H1 (cell line): ENCODE measurements at regions not wholly inside any gene's neighbourhood (a gene's known extent, or its start where the extent isn't known, plus 50 kb on each side); places are given as distances from the start of the nearest gene placed in this dataset.

Source experiments
- CTCF ChIA-PET: fragments of 300-600 bp; sonication (Branson Sonifier 250); formaldehyde crosslinking; loops from one replicate; lab custom pipeline; 2021; ENCODE audit not compliant: partially characterized antibody; lab: Charles Lee
- POLR2A ChIA-PET: fragments of 300-600 bp; sonication (Branson Sonifier 250); formaldehyde crosslinking; loops from one replicate; lab custom pipeline; 2021; ENCODE audit warnings: inconsistent platforms; ENCODE audit not compliant: partially characterized antibody; lab: Charles Lee
- DNase-seq, 2 experiments: peaks; one replicate each; pipeline versions ENCODE4 v3.0.0 to v3.0.0-alpha.2; 2010 to 2022; ENCODE audit warnings: low spot score in 2 of 2, low read depth in 1 of 2, mixed read lengths in 1 of 2
- FAIRE-seq: peaks from 2 replicates; lab custom pipeline; 2011; peaks lifted over from hg19 to GRCh38; lab: Jason Lieb, UNC
- H2AFZ ChIP-seq: 2 replicates; pipeline ENCODE4 v1.8.1; 2012; ENCODE audit warnings: low read length, inconsistent platforms
- H2AK5ac ChIP-seq: 2 replicates; pipeline ENCODE4 v1.6.1; 2013; ENCODE audit warnings: low read depth, low read length
- H2BK120ac ChIP-seq: replicated peaks from 2 replicates; pipeline ENCODE3; 2013; ENCODE audit warnings: low read depth, low read length, inconsistent platforms
- H2BK12ac ChIP-seq: 2 replicates; pipeline ENCODE4 v1.6.1; 2013; ENCODE audit warnings: low read depth, low read length
- H2BK15ac ChIP-seq: 2 replicates; pipeline ENCODE4 v1.6.1; 2013; ENCODE audit warnings: low read length
- H2BK20ac ChIP-seq: 2 replicates; pipeline ENCODE4 v1.6.1; 2013; ENCODE audit warnings: low read length
- H2BK5ac ChIP-seq: 2 replicates; pipeline ENCODE4 v1.6.1; 2013; ENCODE audit warnings: low read depth, low read length
- H3K14ac ChIP-seq: 2 replicates; pipeline ENCODE4 v1.6.1; 2013; ENCODE audit warnings: inconsistent platforms; ENCODE audit not compliant: insufficient read length
- H3K18ac ChIP-seq: 2 replicates; pipeline ENCODE4 v1.6.1; 2013; ENCODE audit warnings: low read length; ENCODE audit errors: extremely low read depth
- H3K23ac ChIP-seq: 2 replicates; pipeline ENCODE4 v1.6.1; 2013; ENCODE audit warnings: inconsistent platforms; ENCODE audit not compliant: insufficient read length
- H3K23me2 ChIP-seq: 2 replicates; pipeline ENCODE4 v1.6.1; 2013; ENCODE audit warnings: low read depth, low read length
- H3K27ac ChIP-seq: 2 replicates; pipeline ENCODE4 v1.6.1; 2011; ENCODE audit warnings: low read depth, low read length, inconsistent platforms
- H3K27me3 ChIP-seq, 4 experiments: replicated peaks in 1 of 4; 1 replicate in 1 of 4; 2 replicates in 3 of 4; pipeline versions ENCODE4 v1.6.1 to v1.8.1; 2011 to 2013; ENCODE audit warnings: low read length in 3 of 4, mild to moderate bottlenecking in 3 of 4, inconsistent platforms in 2 of 4, mixed read lengths in 2 of 4, moderate library complexity in 1 of 4; ENCODE audit not compliant: control insufficient read depth in 3 of 4, insufficient read depth in 3 of 4; ENCODE audit errors: extremely low read depth in 1 of 4
- H3K36me3 ChIP-seq, 4 experiments: 2 replicates each; pipeline versions ENCODE4 v1.6.1 to v1.8.1; 2011 to 2013; ENCODE audit warnings: mild to moderate bottlenecking in 4 of 4, low read length in 3 of 4, moderate library complexity in 2 of 4, control low read depth in 1 of 4, inconsistent platforms in 1 of 4; ENCODE audit not compliant: insufficient read depth in 4 of 4, control insufficient read depth in 2 of 4
- H3K4ac ChIP-seq: replicated peaks from 2 replicates; pipeline ENCODE3; 2013; ENCODE audit warnings: low read length, low read depth, mixed read lengths, inconsistent platforms; ENCODE audit not compliant: insufficient read length
- H3K4me1 ChIP-seq, 4 experiments: replicated peaks in 1 of 4; 1 replicate in 1 of 4; 2 replicates in 3 of 4; pipeline versions ENCODE4 v1.6.1 to v1.8.1; 2011 to 2013; ENCODE audit warnings: low read length in 3 of 4, inconsistent platforms in 2 of 4, mixed read lengths in 1 of 4; ENCODE audit not compliant: insufficient read depth in 4 of 4, control insufficient read depth in 3 of 4
- H3K4me2 ChIP-seq, 2 experiments: 2 replicates each; pipeline versions ENCODE4 v1.6.1 to v1.8.1; 2011 to 2013; ENCODE audit warnings: low read depth in 2 of 2, low read length in 2 of 2, control low read depth in 1 of 2, inconsistent platforms in 1 of 2, mild to moderate bottlenecking in 1 of 2; ENCODE audit not compliant: insufficient read depth in 1 of 2
- H3K4me3 ChIP-seq, 4 experiments: fragments of 200-600, 300-600 bp in 1 of 4; sonication (generic), shearing (Covaris generic), sonication (Bioruptor Twin) in 1 of 4; 2 replicates each; pipeline versions ENCODE4 v1.5.1 to v1.8.1; 2011 to 2016; ENCODE audit warnings: low read length in 4 of 4, low read depth in 3 of 4, control low read depth in 2 of 4, inconsistent platforms in 2 of 4, mild to moderate bottlenecking in 2 of 4, mixed read lengths in 1 of 4, moderate library complexity in 1 of 4; ENCODE audit not compliant: insufficient read depth in 2 of 4; ENCODE audit errors: extremely low read depth in 1 of 4
- H3K56ac ChIP-seq: replicated peaks from 2 replicates; pipeline ENCODE3; 2013; ENCODE audit warnings: low read depth, mild to moderate bottlenecking, mixed read lengths, low read length, inconsistent platforms; ENCODE audit not compliant: insufficient read length
- H3K79me1 ChIP-seq: 2 replicates; pipeline ENCODE4 v1.6.1; 2013; ENCODE audit warnings: low read depth, low read length, control low read depth
- H3K79me2 ChIP-seq, 2 experiments: 2 replicates each; pipeline versions ENCODE4 v1.6.1 to v1.8.1; 2012 to 2013; ENCODE audit warnings: low read length in 2 of 2, mild to moderate bottlenecking in 2 of 2, inconsistent platforms in 1 of 2; ENCODE audit not compliant: insufficient read depth in 2 of 2, control insufficient read depth in 1 of 2
- H3K9ac ChIP-seq, 4 experiments: replicated peaks in 1 of 4; 1 replicate in 1 of 4; 2 replicates in 3 of 4; pipeline versions ENCODE4 v1.6.1 to v1.8.1; 2011 to 2013; ENCODE audit warnings: low read depth in 3 of 4, low read length in 3 of 4, control low read depth in 2 of 4, mild to moderate bottlenecking in 2 of 4, moderate library complexity in 2 of 4, inconsistent platforms in 1 of 4; ENCODE audit errors: extremely low read depth in 1 of 4
- H3K9me3 ChIP-seq, 2 experiments: 2 replicates each; pipeline versions ENCODE4 v1.6.1 to v1.8.1; 2012 to 2013; ENCODE audit warnings: mild to moderate bottlenecking in 2 of 2, moderate library complexity in 2 of 2, control low read depth in 1 of 2, inconsistent platforms in 1 of 2, low read depth in 1 of 2, low read length in 1 of 2, mixed read lengths in 1 of 2; ENCODE audit not compliant: insufficient read depth in 2 of 2
- H4K20me1 ChIP-seq, 2 experiments: replicated peaks in 1 of 2; 2 replicates each; pipeline versions ENCODE3 to v1.8.1; 2011 to 2013; ENCODE audit warnings: inconsistent platforms in 2 of 2, low read length in 2 of 2, mild to moderate bottlenecking in 1 of 2; ENCODE audit not compliant: insufficient read depth in 2 of 2, control insufficient read depth in 1 of 2
- H4K5ac ChIP-seq: 2 replicates; pipeline ENCODE4 v1.6.1; 2013; ENCODE audit warnings: low read length, low read depth, mixed read lengths, inconsistent platforms; ENCODE audit not compliant: insufficient read length
- H4K8ac ChIP-seq: 2 replicates; pipeline ENCODE4 v1.8.0; 2013; ENCODE audit warnings: mild to moderate bottlenecking, moderate library complexity, low read length, inconsistent platforms; ENCODE audit not compliant: insufficient read depth; ENCODE audit errors: extremely low read depth
- H4K91ac ChIP-seq: replicated peaks from 2 replicates; pipeline ENCODE3; 2013; ENCODE audit warnings: low read length, mixed read lengths, inconsistent platforms; ENCODE audit not compliant: insufficient read length
- BRCA1 ChIP-seq: IDR thresholded peaks from 2 replicates; pipeline ENCODE4 v1.6.1; 2012; ENCODE audit warnings: low read depth, low read length, improper control_type of control experiment
- CTBP2 ChIP-seq: IDR thresholded peaks from 2 replicates; pipeline ENCODE4 v1.7.0; 2011; ENCODE audit warnings: borderline replicate concordance, mild to moderate bottlenecking, moderate library complexity, mixed read lengths, low read length; ENCODE audit not compliant: insufficient read depth, insufficient read length
- JUND ChIP-seq: IDR thresholded peaks from 2 replicates; pipeline ENCODE4 v1.6.1; 2011; ENCODE audit warnings: mild to moderate bottlenecking, improper control_type of control experiment, low read length
- POLR2A ChIP-seq, 2 experiments: IDR thresholded peaks; 1 replicate in 1 of 2; 2 replicates in 1 of 2; pipeline ENCODE4 v1.6.1; 2011; ENCODE audit warnings: low read depth in 2 of 2, low read length in 2 of 2, mild to moderate bottlenecking in 2 of 2; ENCODE audit errors: control extremely low read depth in 1 of 2
- RBBP5 ChIP-seq: IDR thresholded peaks from 2 replicates; pipeline ENCODE4 v1.7.1; 2012; ENCODE audit warnings: low read depth, mild to moderate bottlenecking, inconsistent platforms, low read length, moderate library complexity, borderline replicate concordance
- SIN3A ChIP-seq, 2 experiments: IDR thresholded peaks in 1 of 2; conservative IDR thresholded peaks in 1 of 2; 2 replicates each; pipeline ENCODE4 v1.6.1; 2011 to 2012; ENCODE audit warnings: low read length in 2 of 2, improper control_type of control experiment in 1 of 2, low read depth in 1 of 2, mild to moderate bottlenecking in 1 of 2
- SP4 ChIP-seq: IDR thresholded peaks from 2 replicates; pipeline ENCODE4 v1.6.1; 2012; ENCODE audit warnings: low read length, inconsistent platforms
- SUZ12 ChIP-seq: fragments of 200-600 bp; sonication (generic); IDR thresholded peaks from 2 replicates; pipeline ENCODE4 v1.6.1; 2012; ENCODE audit warnings: mild to moderate bottlenecking, inconsistent platforms, low read length, moderate library complexity, mixed read lengths
- TBP ChIP-seq: IDR thresholded peaks from 2 replicates; pipeline ENCODE4 v1.6.1; 2011; ENCODE audit warnings: low read depth, low read length, improper control_type of control experiment
- TCF12 ChIP-seq: IDR thresholded peaks from 2 replicates; pipeline ENCODE4 v1.6.1; 2011; ENCODE audit warnings: low read depth, mild to moderate bottlenecking, low read length
- TEAD4 ChIP-seq: IDR thresholded peaks from 2 replicates; pipeline ENCODE4 v1.6.1; 2012; ENCODE audit warnings: low read depth, low read length, inconsistent platforms, mixed read lengths
- WGBS, 2 experiments: shearing (Covaris generic) in 1 of 2; methylation state at CpG; one replicate each; pipeline versions ENCODE4 v1.1.6 to v1.1.7; 2013 to 2015; ENCODE audit warnings: low lambda C conversion rate in 2 of 2, mixed read lengths in 2 of 2, inconsistent platforms in 1 of 2, low coverage in 1 of 2, missing lambda C conversion rate in 1 of 2; ENCODE audit not compliant: insufficient replicate concordance in 2 of 2, insufficient coverage in 1 of 2, insufficient read length in 1 of 2; ENCODE audit errors: extremely low coverage in 1 of 2, missing lambda C conversion rate in 1 of 2; 5-methylcytosine and 5-hydroxymethylcytosine counted together
- TF ChIP-seq, protein P1 (sequence below): IDR thresholded peaks from 2 replicates; pipeline ENCODE4 v1.6.1; 2012; ENCODE audit warnings: inconsistent platforms

DNA sequence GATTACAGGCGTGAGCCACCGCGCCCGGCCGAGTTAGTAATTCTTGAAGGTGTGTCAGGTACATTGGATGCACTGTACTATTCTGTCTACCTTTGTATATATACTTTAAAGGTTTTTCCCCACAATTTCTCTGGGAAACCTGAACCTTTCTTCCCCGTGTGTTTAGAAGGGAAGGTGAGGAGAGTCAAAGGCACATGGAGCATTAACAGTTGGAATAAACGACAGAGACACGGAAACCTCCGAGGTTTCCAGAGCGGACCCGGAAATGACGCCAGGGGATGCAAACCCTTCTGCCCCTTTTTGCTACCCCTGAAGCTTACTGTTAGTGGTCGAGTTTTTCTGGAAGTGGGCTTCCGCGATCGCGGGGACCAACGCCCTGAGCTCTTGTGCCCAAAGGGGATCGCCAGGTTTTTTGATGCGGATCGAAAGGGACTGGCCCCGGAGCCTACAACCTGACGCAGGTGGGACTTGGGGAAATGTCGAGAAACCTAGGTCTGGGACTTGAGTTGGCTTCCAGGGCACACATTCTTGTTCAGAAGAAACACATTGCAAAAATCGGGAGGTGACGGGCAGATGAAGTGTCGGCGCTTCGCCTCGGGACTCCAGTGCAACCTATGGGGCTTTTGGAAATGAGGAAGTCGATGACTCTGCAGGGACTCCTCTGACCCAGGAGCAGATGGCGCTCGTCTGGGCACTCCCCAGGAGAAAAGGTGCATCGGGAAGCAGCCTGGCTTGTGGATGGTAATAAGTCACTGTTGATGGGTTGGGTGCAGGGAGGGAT is 218.2 kb downstream of the OR2B2 start:
- peak overlapping the region; percentile 41; the same call in 1 of the 2 replicates for H2BK5ac ChIP-seq
- H3K14ac ChIP-seq, result no peak overlapping the region
- ChIA-PET CTCF (interaction anchor here (2.5 kb wide), 1 partner anchor 78 kb away, joined by 6 read pairs; no protein-coding TSS in a partner anchor), POLR2A (interaction anchor here (0.7 to 1.2 kb wide), 3 partner anchors 10 to 69 kb away, joined by 3 to 4 read pairs (median 4); no protein-coding TSS in a partner anchor)
- no peaks in the 10 kb centered on the region for H3K27me3 ChIP-seq
- H3K79me2 ChIP-seq, result peaks cover 0 to 16% of the 10 kb centered on the region in 2 experiments; a peak in 3 of 4 replicates
- H3K4me2 ChIP-seq, result peak overlapping the region; percentile 70 to 79
- peak overlapping the region; percentile 95 for H2AFZ ChIP-seq
- H4K91ac ChIP-seq, result no peak overlapping the region
- no peaks in the 10 kb centered on the region for H4K20me1 ChIP-seq
- WGBS, 2 experiments, result 1% methylated on average over 34 of the region's 34 CpGs; no CpG with 5 or more reads in 1 of the 2 experiments
- H3K79me1 ChIP-seq, result no peaks in the 10 kb centered on the region; the same call in 1 of the 2 replicates
- peak overlapping the region; percentile 90; the same call in 1 of the 2 replicates for H4K8ac ChIP-seq
- no peak overlapping the region for H2BK12ac ChIP-seq
- H3K18ac ChIP-seq, result peak overlapping the region; percentile 9; the same call in 1 of the 2 replicates
- no peaks in the 10 kb centered on the region for H3K23me2 ChIP-seq
- H3K9me3 ChIP-seq, result no peaks in the 10 kb centered on the region
- peaks cover 0 to 4% (median 0%) of the 10 kb centered on the region in 4 experiments; a peak in 3 of 7 replicates for H3K4me1 ChIP-seq
- H3K4ac ChIP-seq, result no peak overlapping the region
- peak overlapping the region; percentile 14 for H4K5ac ChIP-seq
- H3K27ac ChIP-seq, result peak overlapping the region; percentile 40; the same call in 1 of the 2 replicates
- H3K23ac ChIP-seq, result no peak overlapping the region
- peak in 1 of 2 experiments; percentile 77 for DNase-seq
- H3K9ac ChIP-seq, result peak overlapping the region; percentile 66 to 77 (median 70)
- H3K56ac ChIP-seq, result no peak overlapping the region
- FAIRE-seq, result peak; percentile 19
- H2BK15ac ChIP-seq, result no peak overlapping the region
- peak overlapping the region; percentile 66 to 98 (median 94) for H3K4me3 ChIP-seq
- H2BK20ac ChIP-seq, result no peak overlapping the region
- H3K36me3 ChIP-seq, result no peaks in the 10 kb centered on the region
- no peak overlapping the region for H2AK5ac ChIP-seq
- no peak overlapping the region for H2BK120ac ChIP-seq
- TF ChIP-seq, protein P1, sequence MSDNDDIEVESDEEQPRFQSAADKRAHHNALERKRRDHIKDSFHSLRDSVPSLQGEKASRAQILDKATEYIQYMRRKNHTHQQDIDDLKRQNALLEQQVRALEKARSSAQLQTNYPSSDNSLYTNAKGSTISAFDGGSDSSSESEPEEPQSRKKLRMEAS, result peak; percentile 38
- TF ChIP-seq CTBP2, result no peak
- no peak for TF ChIP-seq TCF12
- TF ChIP-seq SUZ12, result no peak
- TF ChIP-seq SIN3A (conservative IDR thresholded peaks at IDR 0.05 in 1 of 2, IDR thresholded peaks at IDR 0.05 in 1 of 2; ENCODE audit: low read depth in 1 of 2, low read length in 2 of 2), result peak in 1 of 2 experiments; percentile 61; a peak in 1 of 4 replicates
- 0 out of 3 replicates have a peak, but pooled peaks of 1 of the 2 experiments have one; percentile 15 for TF ChIP-seq POLR2A (IDR thresholded peaks at IDR 0.05; ENCODE audit: control extremely low read depth in 1 of 2, low read depth in 2 of 2, low read length in 2 of 2)
- TF ChIP-seq BRCA1, result no peak
- no peak for TF ChIP-seq TBP
- no peak for TF ChIP-seq SP4
- no peak for TF ChIP-seq JUND
- no peak for TF ChIP-seq TEAD4
- TF ChIP-seq RBBP5, result peak; percentile 93; the same call in 1 of the 2 replicates
